Neural progenitor cell (in vitro differentiated cells): ENCODE measurements at regions not wholly inside any gene's neighbourhood (a gene's known extent, or its start where the extent isn't known, plus 50 kb on each side); places are given as distances from the start of the nearest gene placed in this dataset.

ENCODE experiments used
- DNase-seq: peaks from one replicate; pipeline ENCODE4 v3.0.0-alpha.2; 2016; ENCODE audit warnings: low spot score
- H2AFZ ChIP-seq: fragments of 200-600 bp; sonication (generic); replicated peaks from 2 replicates; pipeline ENCODE4 v1.6.1; 2016; ENCODE audit warnings: antibody characterized with exemption
- H3F3A ChIP-seq: fragments of 200-600 bp; sonication (generic); 2 replicates; pipeline ENCODE4 v1.6.1; 2016; ENCODE audit warnings: antibody characterized with exemption, low read depth
- H3K27ac ChIP-seq: fragments of 200-600 bp; sonication (generic); 2 replicates; pipeline ENCODE4 v1.5.1; 2016; ENCODE audit warnings: mild to moderate bottlenecking
- H3K27me3 ChIP-seq: fragments of 200-600 bp; sonication (generic); 2 replicates; pipeline ENCODE4 v1.6.1; 2016; ENCODE audit warnings: mild to moderate bottlenecking, moderate library complexity
- H3K36me3 ChIP-seq: fragments of 200-600 bp; sonication (generic); 2 replicates; pipeline ENCODE4 v1.5.1; 2016
- H3K4me1 ChIP-seq: fragments of 200-600 bp; sonication (generic); 2 replicates; pipeline ENCODE4 v1.6.1; 2016; ENCODE audit warnings: mixed run types
- H3K4me2 ChIP-seq: fragments of 200-600 bp; sonication (generic); 2 replicates; pipeline ENCODE4 v1.6.1; 2016
- H3K4me3 ChIP-seq: fragments of 200-600 bp; sonication (generic); 2 replicates; pipeline ENCODE4 v1.5.1; 2016
- H3K79me2 ChIP-seq: fragments of 200-600 bp; sonication (generic); 2 replicates; pipeline ENCODE4 v1.6.1; 2016; ENCODE audit warnings: low read depth
- H3K9ac ChIP-seq: fragments of 200-600 bp; sonication (generic); 2 replicates; pipeline ENCODE4 v1.6.1; 2016
- H3K9me3 ChIP-seq: fragments of 200-600 bp; sonication (generic); 2 replicates; pipeline ENCODE4 v1.5.1; 2016; ENCODE audit warnings: low read depth
- H4K20me1 ChIP-seq: fragments of 200-600 bp; sonication (generic); 2 replicates; pipeline ENCODE4 v1.6.1; 2016; ENCODE audit warnings: low read depth
- H3K27ac Mint-ChIP-seq: 3 replicates; pipeline ENCODE4 v1.8.0; 2021; ENCODE audit warnings: mixed read lengths
- H3K27me3 Mint-ChIP-seq: 2 replicates; pipeline ENCODE4 v1.8.0; 2022; ENCODE audit warnings: low read depth, mild to moderate bottlenecking, inconsistent platforms, moderate library complexity, mixed read lengths; ENCODE audit not compliant: insufficient read depth
- H3K36me3 Mint-ChIP-seq: 3 replicates; pipeline ENCODE4 v1.8.0; 2021; ENCODE audit warnings: mixed read lengths
- H3K4me1 Mint-ChIP-seq: 3 replicates; pipeline ENCODE4 v1.8.0; 2021; ENCODE audit warnings: mixed read lengths
- H3K4me3 Mint-ChIP-seq: 3 replicates; pipeline ENCODE4 v1.8.0; 2021; ENCODE audit warnings: mild to moderate bottlenecking, moderate library complexity, mixed read lengths
- H3K9me3 Mint-ChIP-seq: 3 replicates; pipeline ENCODE4 v1.8.0; 2020; ENCODE audit warnings: mixed read lengths
- EZH2 ChIP-seq: fragments of 200-600 bp; sonication (generic); IDR thresholded peaks from 2 replicates; pipeline ENCODE4 v1.6.1; 2017; ENCODE audit warnings: antibody characterized with exemption, mild to moderate bottlenecking, moderate library complexity
- EZH2phosphoT487 ChIP-seq: fragments of 200-600 bp; sonication (generic); IDR thresholded peaks from 2 replicates; pipeline ENCODE4 v1.6.1; 2017; ENCODE audit warnings: antibody characterized with exemption
- TF ChIP-seq, protein P1 (sequence below): fragments of 200-600 bp; sonication (generic); IDR thresholded peaks from 2 replicates; pipeline ENCODE4 v1.5.1; 2017; ENCODE audit warnings: antibody characterized with exemption, mild to moderate bottlenecking

DNA sequence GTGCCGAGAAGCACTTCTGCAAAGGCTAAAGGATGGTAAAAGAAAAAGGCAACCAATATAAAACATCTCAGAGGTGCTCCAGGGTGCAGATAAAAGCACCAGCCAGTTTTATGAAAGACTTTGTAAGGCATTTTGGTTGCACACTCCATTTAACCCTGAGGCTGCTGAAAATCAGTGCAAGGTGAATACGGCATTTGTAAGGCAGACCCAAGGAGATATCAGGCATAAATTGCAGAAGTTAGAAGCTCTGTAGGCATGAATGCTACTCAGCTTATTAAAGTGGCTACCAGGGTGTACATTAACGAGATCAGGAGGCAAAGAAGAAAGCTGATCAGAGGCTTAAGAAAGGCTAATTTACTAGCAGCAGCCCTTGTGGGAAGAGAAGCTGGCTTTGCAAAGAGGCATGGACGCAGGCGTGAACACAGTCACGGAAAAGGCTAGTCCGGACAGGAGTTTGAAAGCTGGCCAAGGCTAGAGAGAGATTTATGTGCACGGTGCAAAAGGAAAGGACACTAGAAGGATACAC, 99.6 kb downstream of the ZNF429 start:
- Histone ChIP-seq H3K36me3 (no peaks in the 10 kb centered on the region), H3K27me3 (no peaks in the 10 kb centered on the region), H3K4me1 (peaks cover 23% of the 10 kb centered on the region), H3K9ac (no peak overlapping the region), H3K9me3 (no peaks in the 10 kb centered on the region), H3K27ac (no peak overlapping the region), H3F3A (peaks cover 15% of the 10 kb centered on the region), H3K4me3 (no peak overlapping the region), H3K4me2 (peak overlapping the region; percentile 21), H2AFZ (no peak overlapping the region), H3K79me2 (no peaks in the 10 kb centered on the region), H4K20me1 (no peaks in the 10 kb centered on the region)
- no peak for DNase-seq
- TF ChIP-seq EZH2 = no peak
- TF ChIP-seq, protein P1, sequence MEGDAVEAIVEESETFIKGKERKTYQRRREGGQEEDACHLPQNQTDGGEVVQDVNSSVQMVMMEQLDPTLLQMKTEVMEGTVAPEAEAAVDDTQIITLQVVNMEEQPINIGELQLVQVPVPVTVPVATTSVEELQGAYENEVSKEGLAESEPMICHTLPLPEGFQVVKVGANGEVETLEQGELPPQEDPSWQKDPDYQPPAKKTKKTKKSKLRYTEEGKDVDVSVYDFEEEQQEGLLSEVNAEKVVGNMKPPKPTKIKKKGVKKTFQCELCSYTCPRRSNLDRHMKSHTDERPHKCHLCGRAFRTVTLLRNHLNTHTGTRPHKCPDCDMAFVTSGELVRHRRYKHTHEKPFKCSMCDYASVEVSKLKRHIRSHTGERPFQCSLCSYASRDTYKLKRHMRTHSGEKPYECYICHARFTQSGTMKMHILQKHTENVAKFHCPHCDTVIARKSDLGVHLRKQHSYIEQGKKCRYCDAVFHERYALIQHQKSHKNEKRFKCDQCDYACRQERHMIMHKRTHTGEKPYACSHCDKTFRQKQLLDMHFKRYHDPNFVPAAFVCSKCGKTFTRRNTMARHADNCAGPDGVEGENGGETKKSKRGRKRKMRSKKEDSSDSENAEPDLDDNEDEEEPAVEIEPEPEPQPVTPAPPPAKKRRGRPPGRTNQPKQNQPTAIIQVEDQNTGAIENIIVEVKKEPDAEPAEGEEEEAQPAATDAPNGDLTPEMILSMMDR = no peak
- TF ChIP-seq EZH2phosphoT487 = no peak
- Mint-ChIP-seq H3K9me3 (peaks cover 38% of the 10 kb centered on the region), H3K36me3 (no peaks in the 10 kb centered on the region), H3K4me1 (peaks cover 27% of the 10 kb centered on the region), H3K4me3 (peak overlapping the region; percentile 70), H3K27ac (peak overlapping the region; percentile 90), H3K27me3 (no peaks in the 10 kb centered on the region)
